ENCODE measurements at regions not wholly inside any gene's neighbourhood (a gene's known extent, or its start where the extent isn't known, plus 50 kb on each side); places are given as distances from the start of the nearest gene placed in this dataset.

- Histone ChIP-seq H3K9me1 (replicated peaks; ENCODE audit: control insufficient read depth, extremely low read depth, insufficient read depth, low read length) (no peaks in the 10 kb centered on the region), H3K27ac (ENCODE audit: insufficient read depth, low read depth, low read length) (no peak overlapping the region), H3K4me3 (replicated peaks in 1 of 3; ENCODE audit: insufficient read depth in 1 of 3, low read depth in 1 of 3, low read length in 3 of 3) (no peak overlapping the region), H4K20me1 (replicated peaks; ENCODE audit: control insufficient read depth, extremely low read depth, insufficient read depth, low read length) (no peaks in the 10 kb centered on the region), H3K79me2 (ENCODE audit: control insufficient read depth, insufficient read depth, low read length) (no peaks in the 10 kb centered on the region), H2AFZ (ENCODE audit: low read depth, low read length) (no peak overlapping the region), H3K9ac (replicated peaks; ENCODE audit: extremely low read depth, insufficient read depth, low read length) (no peak overlapping the region), H3K36me3 (ENCODE audit: control insufficient read depth in 2 of 2, extremely low read depth in 1 of 2, insufficient read depth in 2 of 2, low read length in 2 of 2) (no peaks in the 10 kb centered on the region), H3K27me3 (ENCODE audit: control insufficient read depth in 2 of 2, insufficient read depth in 2 of 2, low read length in 2 of 2) (no peaks in the 10 kb centered on the region), H3K4me1 (ENCODE audit: control insufficient read depth, extremely low read depth, insufficient read depth, low read length) (no peaks in the 10 kb centered on the region), H3K9me3 (replicated peaks; ENCODE audit: control insufficient read depth, insufficient read depth, low read length) (no peaks in the 10 kb centered on the region), H3K4me2 (ENCODE audit: insufficient read depth, low read length) (no peak overlapping the region)
- TF ChIP-seq FOS (IDR thresholded peaks at IDR 0.05; ENCODE audit: borderline replicate concordance, insufficient read depth, low read length): no peak
- TF ChIP-seq JUN (IDR thresholded peaks at IDR 0.05; ENCODE audit: borderline replicate concordance, insufficient read depth, insufficient read length, low read depth): no peak
- TF ChIP-seq EZH2 (IDR thresholded peaks at IDR 0.05; ENCODE audit: borderline replicate concordance, low read depth, low read length, severe bottlenecking): no peak
- no peak for TF ChIP-seq POLR2AphosphoS5 (IDR thresholded peaks at IDR 0.05; ENCODE audit: insufficient read depth, low read depth, low read length)
- no peak for TF ChIP-seq POLR2A (IDR thresholded peaks at IDR 0.05; ENCODE audit: low read depth, low read length)
- TF ChIP-seq CTCF (IDR thresholded peaks at IDR 0.05; ENCODE audit: extremely low read depth in 1 of 2, insufficient read depth in 1 of 2, low read depth in 1 of 2, low read length in 2 of 2): no peak
- TF ChIP-seq MYC (IDR thresholded peaks at IDR 0.05; ENCODE audit: low read depth, low read length): no peak
- TF ChIP-seq GATA2 (IDR thresholded peaks at IDR 0.05; ENCODE audit: insufficient read depth, insufficient read length, low read depth, low read length): no peak
- TF ChIP-seq MAX (IDR thresholded peaks at IDR 0.05; ENCODE audit: insufficient read depth, insufficient read length): no peak
- dilution Hi-C loops (cut with MboI; ENCODE audit: extremely low pct_ligation_motif_present, low sequenced_read_pairs): no loop called here
- CTCF ChIA-PET: interaction anchor here (1.5 kb wide), 2 partner anchors 11 to 373 kb away, joined by 3 read pairs; no protein-coding TSS in a partner anchor
- BruUV-seq (replicated peaks): no TSS peak
- no peak for DNase-seq (ENCODE audit: low read depth, low spot score)
- POLR2A ChIA-PET: no interaction called here
- no peak for FAIRE-seq
- intact Hi-C loops (cut with micrococcal nuclease): no loop called here
Measured at GRCh38 chr21:28371713-28372112, 621.0 kb downstream of the LTN1 start.
